OCI-LY7 (cell line): ENCODE measurements at regions not wholly inside any gene's neighbourhood (a gene's known extent, or its start where the extent isn't known, plus 50 kb on each side); places are given as distances from the start of the nearest gene placed in this dataset.

ENCODE experiments used
- BruUV-seq: library from RNA; stranded (reverse); fragments of 400-500 nt; replicated peaks from 2 replicates; lab custom pipeline; 2021; lab: Mats Ljungman, UMichigan
- CTCF ChIA-PET: fragments of 300-600 bp; sonication (Branson Sonifier 250); formaldehyde crosslinking; loops from one replicate; lab custom pipeline; 2022; ENCODE audit warnings: antibody characterized with exemption; ENCODE audit not compliant: unreplicated experiment; lab: Charles Lee
- POLR2A ChIA-PET: fragments of 300-600 bp; sonication (Branson Sonifier 250); formaldehyde crosslinking; loops from one replicate; lab custom pipeline; 2022; ENCODE audit warnings: antibody characterized with exemption; lab: Charles Lee
- DNase-seq: peaks from one replicate; pipeline ENCODE4 v3.0.0-alpha.2; 2015; ENCODE audit warnings: low spot score
- H2AFZ ChIP-seq: fragments of 200-600 bp; sonication (generic), shearing (Covaris generic); 2 replicates; pipeline ENCODE4 v1.6.1; 2014; ENCODE audit warnings: mild to moderate bottlenecking, antibody characterized with exemption, low read length, moderate library complexity
- H3K27ac ChIP-seq: fragments of 200-600 bp; sonication (generic); 2 replicates; pipeline ENCODE4 v1.5.1; 2014; ENCODE audit warnings: mixed run types, low read depth, mild to moderate bottlenecking, moderate library complexity, low read length, inconsistent platforms; ENCODE audit not compliant: poor library complexity, severe bottlenecking
- H3K36me3 ChIP-seq: fragments of 200-600 bp; sonication (generic); 2 replicates; pipeline ENCODE4 v1.6.1; 2014; ENCODE audit warnings: mild to moderate bottlenecking, antibody characterized with exemption, low read length, moderate library complexity, mixed read lengths; ENCODE audit not compliant: insufficient read depth
- H3K4me1 ChIP-seq: fragments of 200-600 bp; sonication (generic); 2 replicates; pipeline ENCODE4 v1.5.1; 2014; ENCODE audit warnings: mild to moderate bottlenecking, low read length; ENCODE audit not compliant: insufficient read depth, poor library complexity, severe bottlenecking
- H3K4me2 ChIP-seq: fragments of 200-600 bp; sonication (generic); 2 replicates; pipeline ENCODE4 v1.6.1; 2014; ENCODE audit warnings: mild to moderate bottlenecking, low read length
- H3K4me3 ChIP-seq: fragments of 200-600 bp; sonication (generic); 2 replicates; pipeline ENCODE4 v1.5.1; 2014; ENCODE audit warnings: mild to moderate bottlenecking, low read depth, low read length; ENCODE audit not compliant: poor library complexity, severe bottlenecking
- H3K79me2 ChIP-seq: fragments of 200-600 bp; sonication (generic); 2 replicates; pipeline ENCODE4 v1.6.1; 2016; ENCODE audit warnings: low read depth, mild to moderate bottlenecking, low read length, moderate library complexity, mixed read lengths; ENCODE audit not compliant: insufficient read depth
- H3K9me2 ChIP-seq: fragments of 200-600 bp; sonication (generic); 2 replicates; pipeline ENCODE4 v1.6.1; 2016; ENCODE audit warnings: mild to moderate bottlenecking, low read length, mixed read lengths; ENCODE audit not compliant: insufficient read depth
- H3K9me3 ChIP-seq: fragments of 200-600 bp; sonication (generic); 2 replicates; pipeline ENCODE4 v1.6.1; 2014; ENCODE audit warnings: mild to moderate bottlenecking, mixed run types, low read length, mixed read lengths
- H4K20me1 ChIP-seq: fragments of 200-600 bp; sonication (generic); 2 replicates; pipeline ENCODE4 v1.6.1; 2014; ENCODE audit warnings: mild to moderate bottlenecking, antibody characterized with exemption, low read length, moderate library complexity, mixed read lengths; ENCODE audit not compliant: insufficient read depth
- EZH2phosphoT487 ChIP-seq: fragments of 200-600 bp; sonication (generic); IDR thresholded peaks from 2 replicates; pipeline ENCODE4 v1.6.1; 2018; ENCODE audit warnings: low read depth, borderline replicate concordance, mild to moderate bottlenecking, mixed run types, antibody characterized with exemption, low read length, moderate library complexity, mixed read lengths
- intact Hi-C: fragments of 100-400 bp; cut with micrococcal nuclease; formaldehyde crosslinking; loops from one replicate; pipeline ENCODE4 v1.10.0; 2022; ENCODE audit not compliant: unreplicated experiment
- TF ChIP-seq, protein P1 (sequence below): fragments of 200-600 bp; sonication (generic); conservative IDR thresholded peaks from 2 replicates; pipeline ENCODE4 v1.5.1; 2014; ENCODE audit warnings: mild to moderate bottlenecking, antibody characterized with exemption, low read length, moderate library complexity, mixed read lengths

DNA sequence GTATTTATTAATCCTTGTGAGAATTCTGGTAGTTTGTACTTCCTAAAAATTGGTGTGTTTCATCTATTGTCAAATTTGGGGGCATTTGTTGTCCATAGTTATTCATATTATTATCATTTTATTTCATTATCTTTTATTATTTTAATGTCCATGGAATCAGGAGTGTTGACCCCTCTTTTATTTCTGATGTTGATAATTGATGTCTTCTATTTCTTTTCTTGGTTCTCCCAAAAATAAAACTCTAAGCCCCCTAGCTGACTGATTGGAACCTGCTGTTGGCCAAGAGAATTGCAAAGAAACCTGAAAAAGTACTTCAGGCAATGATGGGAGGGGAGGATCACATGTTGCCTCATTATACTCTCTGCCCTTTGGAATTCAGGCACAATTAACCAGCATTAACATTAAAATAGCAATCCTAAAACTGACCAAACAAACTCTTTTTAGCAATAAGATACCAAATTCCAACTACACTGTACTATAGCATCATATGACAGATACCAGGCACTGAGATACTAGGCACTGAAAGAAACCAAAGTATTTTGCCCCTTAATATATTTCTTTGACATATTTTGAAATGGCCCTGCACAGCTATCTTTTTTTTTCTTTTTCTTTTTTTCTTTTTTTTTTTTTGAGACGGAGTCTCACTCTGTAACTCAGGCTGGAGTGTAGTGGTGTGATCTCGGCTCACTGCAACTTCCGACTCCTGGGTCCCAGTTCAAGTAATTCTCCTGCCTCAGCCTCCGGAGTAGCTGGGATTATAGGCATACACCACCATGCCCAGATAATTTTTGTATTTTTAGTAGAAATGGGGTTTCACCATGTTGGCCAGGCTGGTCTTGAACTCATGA lies 1097.2 kb upstream of the CNTNAP5 start:
- H3K4me3 ChIP-seq: no peak overlapping the region
- H4K20me1 ChIP-seq: no peaks in the 10 kb centered on the region
- H3K79me2 ChIP-seq: no peaks in the 10 kb centered on the region
- no peak for DNase-seq
- H3K4me2 ChIP-seq: no peak overlapping the region
- TF ChIP-seq EZH2phosphoT487: no peak
- TF ChIP-seq, protein P1, sequence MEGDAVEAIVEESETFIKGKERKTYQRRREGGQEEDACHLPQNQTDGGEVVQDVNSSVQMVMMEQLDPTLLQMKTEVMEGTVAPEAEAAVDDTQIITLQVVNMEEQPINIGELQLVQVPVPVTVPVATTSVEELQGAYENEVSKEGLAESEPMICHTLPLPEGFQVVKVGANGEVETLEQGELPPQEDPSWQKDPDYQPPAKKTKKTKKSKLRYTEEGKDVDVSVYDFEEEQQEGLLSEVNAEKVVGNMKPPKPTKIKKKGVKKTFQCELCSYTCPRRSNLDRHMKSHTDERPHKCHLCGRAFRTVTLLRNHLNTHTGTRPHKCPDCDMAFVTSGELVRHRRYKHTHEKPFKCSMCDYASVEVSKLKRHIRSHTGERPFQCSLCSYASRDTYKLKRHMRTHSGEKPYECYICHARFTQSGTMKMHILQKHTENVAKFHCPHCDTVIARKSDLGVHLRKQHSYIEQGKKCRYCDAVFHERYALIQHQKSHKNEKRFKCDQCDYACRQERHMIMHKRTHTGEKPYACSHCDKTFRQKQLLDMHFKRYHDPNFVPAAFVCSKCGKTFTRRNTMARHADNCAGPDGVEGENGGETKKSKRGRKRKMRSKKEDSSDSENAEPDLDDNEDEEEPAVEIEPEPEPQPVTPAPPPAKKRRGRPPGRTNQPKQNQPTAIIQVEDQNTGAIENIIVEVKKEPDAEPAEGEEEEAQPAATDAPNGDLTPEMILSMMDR: no peak
- H3K4me1 ChIP-seq: no peaks in the 10 kb centered on the region
- ChIA-PET CTCF (no interaction called here), POLR2A (interaction anchor here (0.6 kb wide), 1 partner anchor 567 kb away, joined by 3 read pairs; no protein-coding TSS in a partner anchor)
- H3K9me3 ChIP-seq: no peaks in the 10 kb centered on the region
- no peak overlapping the region for H2AFZ ChIP-seq
- H3K36me3 ChIP-seq: no peaks in the 10 kb centered on the region
- intact Hi-C loops: no loop called here
- no peaks in the 10 kb centered on the region; the same call in 1 of the 2 replicates for H3K9me2 ChIP-seq
- no TSS peak for BruUV-seq
- no peak overlapping the region for H3K27ac ChIP-seq

DNA sequence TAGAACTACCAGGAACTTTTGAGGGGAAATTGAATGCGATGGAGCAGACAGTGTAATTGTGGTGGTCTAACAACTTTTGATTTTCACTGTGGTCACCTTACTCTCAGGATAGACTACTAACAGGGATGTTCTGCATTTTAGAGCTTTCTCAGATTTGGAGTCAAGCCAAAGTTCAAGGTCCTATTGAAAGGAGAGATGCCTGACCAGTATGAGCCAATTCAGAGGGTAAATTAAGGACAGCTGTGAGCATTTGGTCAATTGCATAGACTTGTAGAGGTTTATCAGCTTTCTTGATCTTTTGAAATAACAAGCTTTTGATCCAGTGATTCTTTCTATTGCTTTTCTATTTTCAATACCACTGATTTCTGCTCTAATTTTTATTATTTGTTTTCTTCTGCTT lies 1095.7 kb upstream of the CNTNAP5 start:
- no peak overlapping the region for H3K27ac ChIP-seq
- BruUV-seq: no TSS peak
- no peaks in the 10 kb centered on the region for H3K79me2 ChIP-seq
- H4K20me1 ChIP-seq: no peaks in the 10 kb centered on the region
- H3K36me3 ChIP-seq: no peaks in the 10 kb centered on the region
- TF ChIP-seq, protein P1: no peak
- no peak for TF ChIP-seq EZH2phosphoT487
- no peaks in the 10 kb centered on the region for H3K4me1 ChIP-seq
- H3K4me2 ChIP-seq: no peak overlapping the region
- H3K9me3 ChIP-seq: no peaks in the 10 kb centered on the region
- no peaks in the 10 kb centered on the region; the same call in 1 of the 2 replicates for H3K9me2 ChIP-seq
- ChIA-PET CTCF (no interaction called here), POLR2A (no interaction called here)
- H2AFZ ChIP-seq: no peak overlapping the region
- DNase-seq: no peak
- intact Hi-C loops: no loop called here
- no peak overlapping the region for H3K4me3 ChIP-seq

DNA sequence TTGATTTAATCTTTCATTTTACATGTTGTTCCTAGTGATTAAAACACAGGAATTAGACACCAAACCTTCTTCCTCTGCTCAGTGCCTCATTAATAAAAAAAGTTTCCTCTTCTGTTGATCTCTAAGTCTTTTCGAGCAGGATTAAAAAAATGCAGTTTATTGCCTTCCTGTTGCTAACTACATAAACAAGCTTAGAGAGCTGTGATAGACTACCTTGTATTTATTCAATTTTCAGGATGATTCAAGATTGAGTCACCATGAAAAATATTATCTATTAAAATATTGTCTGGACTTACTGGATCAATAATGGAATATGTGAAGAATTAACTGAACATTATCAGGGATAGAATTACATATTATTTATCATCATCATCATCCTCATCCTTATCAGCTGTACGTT lies 1089.6 kb upstream of the CNTNAP5 start:
- TF ChIP-seq, protein P1: no peak
- no peak for TF ChIP-seq EZH2phosphoT487
- H3K9me3 ChIP-seq: no peaks in the 10 kb centered on the region
- POLR2A ChIA-PET: no interaction called here
- no peak overlapping the region for H3K4me3 ChIP-seq
- H3K36me3 ChIP-seq: no peaks in the 10 kb centered on the region
- no peaks in the 10 kb centered on the region for H4K20me1 ChIP-seq
- no peaks in the 10 kb centered on the region for H3K4me1 ChIP-seq
- H3K4me2 ChIP-seq: no peak overlapping the region
- H2AFZ ChIP-seq: no peak overlapping the region
- H3K9me2 ChIP-seq: no peaks in the 10 kb centered on the region; the same call in 1 of the 2 replicates
- DNase-seq: no peak
- no peak overlapping the region for H3K27ac ChIP-seq
- no peaks in the 10 kb centered on the region for H3K79me2 ChIP-seq
- CTCF ChIA-PET: no interaction called here
- intact Hi-C loops: no loop called here
- no TSS peak for BruUV-seq
